Stomach (tissue), 8 donors: ENCODE measurements at regions not wholly inside any gene's neighbourhood (a gene's known extent, or its start where the extent isn't known, plus 50 kb on each side); places are given as distances from the start of the nearest gene placed in this dataset.
A peak's percentile ranks its signal among the peaks of the same experiment; 100 is the strongest.

Experiments
- DNase-seq, 2 donors: peaks; one replicate each; pipeline versions ENCODE4 v3.0.0 to v3.0.0-alpha.2; 2013 to 2019
- H3K27ac ChIP-seq, 5 donors: fragments of 200-600 bp in 4 of 5; sonication (generic) in 4 of 5; one replicate each; pipeline ENCODE4 v1.5.1; 2013 to 2019; ENCODE audit warnings: mild to moderate bottlenecking in 1 of 5, moderate library complexity in 1 of 5
- H3K27me3 ChIP-seq, 3 donors: fragments of 200-600 bp; sonication (generic); one replicate each; pipeline ENCODE4 v1.5.1; 2017 to 2019; ENCODE audit warnings: mixed run types in 1 of 3
- H3K36me3 ChIP-seq, 4 donors: fragments of 200-600 bp; sonication (generic); 1 replicate in 3 of 4; 2 replicates in 1 of 4; pipeline ENCODE4 v1.5.1; 2016 to 2019
- H3K4me1 ChIP-seq, 4 donors: fragments of 200-600 bp; sonication (generic); one replicate each; pipeline ENCODE4 v1.5.1; 2016 to 2019
- H3K4me3 ChIP-seq, 4 donors: fragments of 200-600 bp; sonication (generic) in 3 of 4; one replicate each; pipeline ENCODE4 v1.5.1; 2016 to 2019; ENCODE audit warnings: mild to moderate bottlenecking in 1 of 4
- H3K9me3 ChIP-seq, 4 donors: fragments of 200-600 bp; sonication (generic); one replicate each; pipeline ENCODE4 v1.5.1; 2016 to 2019
- CTCF ChIP-seq, 7 experiments: fragments of 450-650 bp in 4 of 7; fragments of 200-600 bp in 3 of 7; sonication (generic) in 3 of 7; IDR thresholded peaks; one replicate each; pipeline ENCODE4 v1.5.1; 2016 to 2019; ENCODE audit warnings: antibody characterized with exemption in 7 of 7, control low read depth in 2 of 7, mild to moderate bottlenecking in 1 of 7
- EP300 ChIP-seq: sonication (generic); formaldehyde crosslinking; IDR thresholded peaks from one replicate; pipeline ENCODE4 v1.6.1; 2017; ENCODE audit warnings: antibody characterized with exemption
- POLR2A ChIP-seq, 4 donors: fragments of 450-650 bp; IDR thresholded peaks; one replicate each; pipeline ENCODE4 v1.6.1; 2016; ENCODE audit warnings: antibody characterized with exemption in 4 of 4, control low read depth in 2 of 4, mild to moderate bottlenecking in 1 of 4, moderate library complexity in 1 of 4
- POLR2AphosphoS5 ChIP-seq, 3 donors: sonication (generic); formaldehyde crosslinking; IDR thresholded peaks; one replicate each; pipeline ENCODE4 v1.6.1; 2016; ENCODE audit warnings: antibody characterized with exemption in 3 of 3
- WGBS, 5 donors: extraction: QIAGEN DNeasy Blood & Tissue Kit in 3 of 5; methylation state at CpG; one replicate each; pipeline versions ENCODE4 v1.1.5 to v1.1.7; 2013 to 2018; 5-methylcytosine and 5-hydroxymethylcytosine counted together
- intact Hi-C: fragments of 100-400 bp; cut with DNase I; formaldehyde crosslinking; loops from one replicate; pipeline ENCODE4 v1.15.1; 2023; ENCODE audit warnings: low total_unique reads
- donor health status: healthy with polysubstance abuse.
- donor health status: Bipolar disorder and iron deficiency.
- donor health status: healthy.

- Histone ChIP-seq H3K9me3 (no peaks in the 10 kb centered on the region), H3K36me3 (no peaks in the 10 kb centered on the region), H3K4me1 (no peaks in the 10 kb centered on the region), H3K4me3 (no peak overlapping the region), H3K27ac (no peak overlapping the region), H3K27me3 (no peaks in the 10 kb centered on the region)
- WGBS, 5 donors: 87 to 96% (median 89%) methylated on average over 6 of the region's 6 CpGs
- no peak for DNase-seq
- TF ChIP-seq EP300 (no peak), POLR2A (IDR thresholded peaks at IDR 0.05) (no peak)
- intact Hi-C loops: no loop called here
Observed at GRCh38 chr2:155256803-155257202, 558.3 kb downstream of the KCNJ3 start.

DNA sequence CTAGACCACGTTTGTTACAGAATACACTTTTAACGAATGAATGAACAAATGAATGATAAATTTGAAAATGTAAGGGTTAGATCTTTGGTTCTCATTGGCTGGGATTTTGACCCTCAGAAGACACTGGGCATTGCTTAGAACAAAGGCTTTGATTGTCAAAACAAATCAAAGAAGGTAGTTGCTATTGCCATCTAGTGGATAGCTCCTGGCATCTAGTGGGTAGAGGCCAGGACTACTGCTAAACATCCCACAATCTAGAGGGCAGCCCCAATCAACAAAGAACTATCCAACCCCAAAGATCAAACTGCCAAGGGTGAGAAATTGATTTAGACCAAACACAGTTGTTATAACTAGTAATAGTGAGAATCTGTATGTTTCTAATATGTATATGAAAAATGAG is 552.3 kb downstream of the KCNJ3 start:
- no peak overlapping the region for H3K27ac ChIP-seq
- 7 to 18% (median 15%) methylated on average over 2 of the region's 2 CpGs for WGBS, 5 donors
- no peaks in the 10 kb centered on the region for H3K4me1 ChIP-seq
- no peaks in the 10 kb centered on the region for H3K9me3 ChIP-seq
- no peak overlapping the region for H3K4me3 ChIP-seq
- TF ChIP-seq POLR2AphosphoS5 (IDR thresholded peaks at IDR 0.05) (no peak), POLR2A (IDR thresholded peaks at IDR 0.05) (no peak), CTCF (IDR thresholded peaks at IDR 0.05) (no peak), EP300 (no peak)
- peak in 1 of 2 donors; percentile 17 for DNase-seq
- intact Hi-C loops: no loop called here
- no peaks in the 10 kb centered on the region for H3K27me3 ChIP-seq
- no peaks in the 10 kb centered on the region for H3K36me3 ChIP-seq

DNA sequence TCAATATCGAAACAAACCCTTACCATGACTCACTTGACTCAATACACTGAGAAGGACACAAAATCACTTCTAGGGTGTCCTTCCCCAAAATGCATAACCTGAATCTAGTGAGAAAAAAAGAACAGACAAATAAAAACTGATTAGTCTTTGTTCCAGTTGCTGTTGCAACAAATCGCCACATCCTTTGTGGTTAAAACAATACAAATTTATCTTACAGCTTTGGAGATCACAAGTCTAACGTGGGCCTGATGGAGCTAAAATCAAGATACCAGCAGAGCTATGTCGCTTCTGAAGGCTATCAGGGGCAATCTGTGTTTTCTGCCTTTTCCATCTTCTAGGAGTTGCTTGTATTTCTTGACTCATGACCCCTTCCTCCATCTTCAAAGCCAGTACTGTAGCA is 541.7 kb downstream of the KCNJ3 start:
- intact Hi-C loops: no loop called here
- TF ChIP-seq CTCF (IDR thresholded peaks at IDR 0.05): no peak
- TF ChIP-seq EP300: no peak
- TF ChIP-seq POLR2A (IDR thresholded peaks at IDR 0.05): no peak
- TF ChIP-seq POLR2AphosphoS5 (IDR thresholded peaks at IDR 0.05): no peak
- no peaks in the 10 kb centered on the region for H3K4me1 ChIP-seq
- H3K27ac ChIP-seq: no peak overlapping the region
- WGBS, 5 donors: 61 to 73% (median 69%) methylated on average over 4 of the region's 4 CpGs
- no peak for DNase-seq
- no peaks in the 10 kb centered on the region for H3K36me3 ChIP-seq
- H3K9me3 ChIP-seq: no peaks in the 10 kb centered on the region
- no peak overlapping the region for H3K4me3 ChIP-seq
- no peaks in the 10 kb centered on the region for H3K27me3 ChIP-seq

- Histone ChIP-seq H3K4me1 (no peaks in the 10 kb centered on the region), H3K27ac (no peak overlapping the region), H3K36me3 (no peaks in the 10 kb centered on the region), H3K27me3 (no peaks in the 10 kb centered on the region), H3K9me3 (no peaks in the 10 kb centered on the region), H3K4me3 (no peak overlapping the region)
- TF ChIP-seq CTCF (IDR thresholded peaks at IDR 0.05) (no peak), POLR2AphosphoS5 (IDR thresholded peaks at IDR 0.05) (no peak), EP300 (no peak), POLR2A (IDR thresholded peaks at IDR 0.05) (no peak)
- no peak for DNase-seq
- intact Hi-C loops: no loop called here
- 75 to 89% (median 84%) methylated on average over 2 of the region's 2 CpGs for WGBS, 5 donors
Observed at GRCh38 chr2:155235710-155236109, 537.2 kb downstream of the KCNJ3 start.

GRCh38 chr2:155223781-155224406 is 525.4 kb downstream of the KCNJ3 start:
- H3K4me3 ChIP-seq: no peak overlapping the region
- peak in 1 of 2 donors; percentile 54 for DNase-seq
- H3K27ac ChIP-seq: no peak overlapping the region
- intact Hi-C loops: loop anchor here (10.0 kb wide), 1 partner anchor 599 kb away; no protein-coding TSS in a partner anchor
- H3K36me3 ChIP-seq: no peaks in the 10 kb centered on the region
- no peaks in the 10 kb centered on the region for H3K27me3 ChIP-seq
- H3K9me3 ChIP-seq: no peaks in the 10 kb centered on the region
- no peaks in the 10 kb centered on the region for H3K4me1 ChIP-seq
- 41 to 47% (median 44%) methylated on average over 5 of the region's 5 CpGs for WGBS, 5 donors
- TF ChIP-seq CTCF (IDR thresholded peaks at IDR 0.05): peak in 2 of 7 experiments; percentile 29 to 33
- no peak for TF ChIP-seq POLR2A (IDR thresholded peaks at IDR 0.05)
